Left ventricle myocardium inferior (tissue), 1 donor: ENCODE measurements at regions not wholly inside any gene's neighbourhood (a gene's known extent, or its start where the extent isn't known, plus 50 kb on each side); places are given as distances from the start of the nearest gene placed in this dataset.
"Not testable (repeated sequence)": the region's sequence is repeated elsewhere in the genome, so short reads cannot be mapped to it uniquely, and the experiment has no call there.

Experiments used
- DNase-seq: peaks from one replicate; pipeline ENCODE4 v3.0.0-alpha.2; 2020
- H3K27ac ChIP-seq: fragments of 200-600 bp; replicated peaks from 2 replicates; pipeline ENCODE4 v1.8.0; 2021
- H3K27me3 ChIP-seq: fragments of 200-600 bp; 2 replicates; pipeline ENCODE4 v1.8.0; 2021; ENCODE audit warnings: low read depth
- H3K36me3 ChIP-seq: fragments of 200-600 bp; 2 replicates; pipeline ENCODE4 v1.8.0; 2021
- H3K4me1 ChIP-seq: fragments of 200-600 bp; 2 replicates; pipeline ENCODE4 v1.8.0; 2021
- H3K4me3 ChIP-seq: fragments of 200-600 bp; 2 replicates; pipeline ENCODE4 v1.8.0; 2021; ENCODE audit warnings: mild to moderate bottlenecking, moderate library complexity
- H3K9me3 ChIP-seq: fragments of 200-600 bp; replicated peaks from 2 replicates; pipeline ENCODE4 v1.8.0; 2021
- CTCF ChIP-seq: fragments of 200-600 bp; IDR thresholded peaks from 2 replicates; pipeline ENCODE4 v1.8.0; 2021; ENCODE audit warnings: antibody characterized with exemption, mild to moderate bottlenecking, borderline replicate concordance
- intact Hi-C: fragments of 100-400 bp; cut with micrococcal nuclease; formaldehyde crosslinking; loops from one replicate; pipeline ENCODE4 v1.11.0; 2022
- donor health status: DM: no; HTN: yes; CAD: no; lungs with severe emphysema.

- TF ChIP-seq CTCF: peak; percentile 60
- no peak for DNase-seq
- Histone ChIP-seq H3K27me3 (no peaks in the 10 kb centered on the region), H3K4me3 (no peak overlapping the region), H3K4me1 (no peaks in the 10 kb centered on the region), H3K36me3 (no peaks in the 10 kb centered on the region), H3K9me3 (peaks cover 11% of the 10 kb centered on the region), H3K27ac (no peak overlapping the region)
- intact Hi-C loops: no loop called here
Measured at GRCh38 chr4:126405369-126405982, 1090.7 kb downstream of the FAT4 start.

GRCh38 chr4:126409746-126410145, 1095.0 kb downstream of the FAT4 start:
- Histone ChIP-seq H3K4me3 (no peak overlapping the region), H3K4me1 (no peaks in the 10 kb centered on the region), H3K36me3 (no peaks in the 10 kb centered on the region), H3K27me3 (no peaks in the 10 kb centered on the region), H3K9me3 (peaks cover 16% of the 10 kb centered on the region), H3K27ac (no peak overlapping the region)
- no peak for DNase-seq
- intact Hi-C loops: no loop called here
- TF ChIP-seq CTCF: no peak

- Histone ChIP-seq H3K36me3 (no peaks in the 10 kb centered on the region), H3K4me3 (no peak overlapping the region), H3K27ac (no peak overlapping the region), H3K27me3 (no peaks in the 10 kb centered on the region), H3K9me3 (peaks cover 16% of the 10 kb centered on the region), H3K4me1 (no peaks in the 10 kb centered on the region)
- no peak for DNase-seq
- no peak for TF ChIP-seq CTCF
- intact Hi-C loops: no loop called here
Measured at GRCh38 chr4:126411047-126411446, 1096.3 kb downstream of the FAT4 start.

- DNase-seq, H3K9me3 ChIP-seq, H3K27me3 ChIP-seq, H3K4me1 ChIP-seq, H3K4me3 ChIP-seq, intact Hi-C loops, H3K27ac ChIP-seq, H3K36me3 ChIP-seq: not testable (repeated sequence)
Measured at GRCh38 chr4:126412310-126412709, 1097.6 kb downstream of the FAT4 start.

GRCh38 chr4:126414741-126415140, 1100.0 kb downstream of the FAT4 start:
- H3K27ac ChIP-seq: no peak overlapping the region
- no peaks in the 10 kb centered on the region for H3K4me1 ChIP-seq
- no peak for DNase-seq
- intact Hi-C loops: no loop called here
- H3K36me3 ChIP-seq: no peaks in the 10 kb centered on the region
- no peak overlapping the region for H3K4me3 ChIP-seq
- no peak for TF ChIP-seq CTCF
- H3K27me3 ChIP-seq: no peaks in the 10 kb centered on the region
- H3K9me3 ChIP-seq: peaks cover 17% of the 10 kb centered on the region

- H3K4me1 ChIP-seq: no peaks in the 10 kb centered on the region
- H3K27me3 ChIP-seq: no peaks in the 10 kb centered on the region
- H3K27ac ChIP-seq: no peak overlapping the region
- no peak for TF ChIP-seq CTCF
- no peaks in the 10 kb centered on the region for H3K36me3 ChIP-seq
- no peak for DNase-seq
- peaks cover 41% of the 10 kb centered on the region for H3K9me3 ChIP-seq
- intact Hi-C loops: no loop called here
- H3K4me3 ChIP-seq: no peak overlapping the region
Measured at GRCh38 chr4:126419266-126419665, 1104.5 kb downstream of the FAT4 start.
